Mesodermal cell (in vitro differentiated cells): ENCODE measurements at regions not wholly inside any gene's neighbourhood (a gene's known extent, or its start where the extent isn't known, plus 50 kb on each side); places are given as distances from the start of the nearest gene placed in this dataset.

Experiments used
- H3K27ac ChIP-seq: 2 replicates; pipeline ENCODE4 v1.7.0; 2013; ENCODE audit warnings: mild to moderate bottlenecking, low read depth, low read length, moderate library complexity; ENCODE audit not compliant: severe bottlenecking
- H3K36me3 ChIP-seq: 2 replicates; pipeline ENCODE4 v1.7.1; 2013; ENCODE audit warnings: mild to moderate bottlenecking, low read length, moderate library complexity; ENCODE audit not compliant: control insufficient read depth, insufficient read depth
- H3K4me1 ChIP-seq: one replicate; pipeline ENCODE4 v1.7.1; 2013; ENCODE audit warnings: mild to moderate bottlenecking, low read length; ENCODE audit not compliant: insufficient read depth, control insufficient read depth, poor library complexity, severe bottlenecking
- H3K4me3 ChIP-seq: 2 replicates; pipeline ENCODE4 v1.7.0; 2013; ENCODE audit warnings: low read length, control low read depth, mild to moderate bottlenecking; ENCODE audit not compliant: insufficient read depth, poor library complexity, severe bottlenecking; ENCODE audit errors: extremely low read depth
- H3K9me3 ChIP-seq: 2 replicates; pipeline ENCODE4 v1.7.1; 2013; ENCODE audit warnings: mild to moderate bottlenecking, low read length, moderate library complexity; ENCODE audit not compliant: control insufficient read depth
- WGBS, 2 experiments: methylation state at CpG; one replicate each; pipeline ENCODE4 v1.1.5; 2013; ENCODE audit warnings: missing lambda C conversion rate in 2 of 2; ENCODE audit not compliant: insufficient coverage in 2 of 2; 5-methylcytosine and 5-hydroxymethylcytosine counted together

- Histone ChIP-seq H3K4me3 (no peak overlapping the region), H3K27ac (no peak overlapping the region), H3K9me3 (peaks cover 8% of the 10 kb centered on the region), H3K36me3 (no peaks in the 10 kb centered on the region), H3K4me1 (no peaks in the 10 kb centered on the region)
- 50 to 65% methylated on average over 3 to 4 of the region's 5 CpGs for WGBS, 2 experiments
Observed at GRCh38 chr9:101796044-101796443, 57.6 kb upstream of the GRIN3A start.

- peaks cover 8% of the 10 kb centered on the region for H3K9me3 ChIP-seq
- H3K27ac ChIP-seq: no peak overlapping the region
- no peaks in the 10 kb centered on the region for H3K4me1 ChIP-seq
- no peaks in the 10 kb centered on the region for H3K36me3 ChIP-seq
- no CpG with 5 or more reads among the region's 2 CpGs for WGBS, 2 experiments
- H3K4me3 ChIP-seq: no peak overlapping the region
Observed at GRCh38 chr9:101795147-101795546, 56.7 kb upstream of the GRIN3A start.

DNA sequence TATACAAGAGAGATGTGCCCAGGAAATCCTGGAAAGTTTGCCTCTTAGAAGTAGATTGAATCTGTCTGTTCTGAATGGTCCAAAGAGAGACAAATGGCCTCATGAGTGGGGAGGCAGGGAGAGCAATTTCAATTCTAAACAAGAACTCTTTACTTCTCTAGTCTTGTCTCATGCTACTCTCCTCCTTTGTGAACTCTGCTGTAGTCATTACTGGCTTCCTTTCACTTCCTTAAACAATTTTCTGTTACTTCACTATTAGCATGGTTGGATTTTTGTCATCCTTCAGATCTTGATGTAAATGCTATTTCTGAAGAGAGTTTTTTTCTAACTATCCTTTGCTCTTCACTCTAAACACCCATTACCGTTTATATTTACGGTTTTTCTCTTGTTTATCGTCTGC lies 54.0 kb upstream of the GRIN3A start:
- H3K27ac ChIP-seq: no peak overlapping the region
- WGBS, 2 experiments: no CpG with 5 or more reads among the region's 3 CpGs
- no peaks in the 10 kb centered on the region for H3K4me1 ChIP-seq
- no peak overlapping the region for H3K4me3 ChIP-seq
- H3K36me3 ChIP-seq: no peaks in the 10 kb centered on the region
- peaks cover 8% of the 10 kb centered on the region for H3K9me3 ChIP-seq

- no peaks in the 10 kb centered on the region for H3K4me1 ChIP-seq
- no peak overlapping the region for H3K27ac ChIP-seq
- no peak overlapping the region for H3K4me3 ChIP-seq
- 16 to 29% methylated on average over 2 to 3 of the region's 3 CpGs for WGBS, 2 experiments
- H3K9me3 ChIP-seq: peaks cover 8% of the 10 kb centered on the region
- H3K36me3 ChIP-seq: no peaks in the 10 kb centered on the region
Observed at GRCh38 chr9:101791938-101792337, 53.5 kb upstream of the GRIN3A start.

- Histone ChIP-seq H3K9me3 (peaks cover 8% of the 10 kb centered on the region), H3K4me3 (no peak overlapping the region), H3K36me3 (no peaks in the 10 kb centered on the region), H3K4me1 (no peaks in the 10 kb centered on the region), H3K27ac (no peak overlapping the region)
- 48% methylated on average over 3 of the region's 6 CpGs; no CpG with 5 or more reads in 1 of the 2 experiments for WGBS, 2 experiments
Observed at GRCh38 chr9:101791533-101791932, 53.1 kb upstream of the GRIN3A start.
